IMR-90 (cell line): ENCODE measurements at regions not wholly inside any gene's neighbourhood (a gene's known extent, or its start where the extent isn't known, plus 50 kb on each side); places are given as distances from the start of the nearest gene placed in this dataset.

ENCODE experiments used
- ATAC-seq: fragments of 200-7000 bp; cut with Tn5 transposase; 2 replicates; pipeline ENCODE4 v1.9.1; 2020; ENCODE audit warnings: low read depth, mild to moderate bottlenecking, moderate library complexity
- BruUV-seq: library from RNA; stranded (reverse); fragments of 400-500 nt; replicated peaks from 2 replicates; lab custom pipeline; 2021; lab: Mats Ljungman, UMichigan
- CTCF ChIA-PET: fragments of 300-600 bp; formaldehyde crosslinking; extraction: SDS; loops from one replicate; lab custom pipeline; 2021; ENCODE audit warnings: antibody characterized with exemption; lab: Yijun Ruan, JAX
- POLR2A ChIA-PET: fragments of 300-600 bp; sonication (Branson Sonifier 250); formaldehyde crosslinking; loops from one replicate; lab custom pipeline; 2022; ENCODE audit warnings: antibody characterized with exemption; ENCODE audit not compliant: unreplicated experiment; lab: Charles Lee
- DNase-seq: peaks from one replicate; pipeline ENCODE4 v3.0.0; 2013
- H2AFZ ChIP-seq: replicated peaks from 2 replicates; pipeline ENCODE3; 2013; ENCODE audit warnings: low read length, mild to moderate bottlenecking; ENCODE audit not compliant: poor library complexity
- H2AK5ac ChIP-seq: 2 replicates; pipeline ENCODE4 v1.6.1; 2013; ENCODE audit warnings: low read depth, low read length, inconsistent platforms
- H2AK9ac ChIP-seq: replicated peaks from 2 replicates; pipeline ENCODE3; 2013; ENCODE audit warnings: mild to moderate bottlenecking, low read depth, low read length, moderate library complexity; ENCODE audit not compliant: poor library complexity
- H2BK120ac ChIP-seq: 2 replicates; pipeline ENCODE4 v1.6.1; 2013; ENCODE audit warnings: low read depth, low read length, inconsistent platforms
- H2BK15ac ChIP-seq: 3 replicates; pipeline ENCODE4 v1.6.1; 2013; ENCODE audit warnings: low read depth, low read length, inconsistent platforms
- H2BK20ac ChIP-seq: 2 replicates; pipeline ENCODE4 v1.6.1; 2013; ENCODE audit warnings: low read depth, mild to moderate bottlenecking, inconsistent platforms, low read length, moderate library complexity
- H2BK5ac ChIP-seq: 2 replicates; pipeline ENCODE4 v1.6.1; 2013; ENCODE audit warnings: mild to moderate bottlenecking, low read depth, low read length, inconsistent platforms; ENCODE audit not compliant: poor library complexity, severe bottlenecking
- H3K14ac ChIP-seq: replicated peaks from 2 replicates; pipeline ENCODE4 v1.6.1; 2013; ENCODE audit warnings: low read depth, low read length, inconsistent platforms
- H3K18ac ChIP-seq: 2 replicates; pipeline ENCODE4 v1.6.1; 2013; ENCODE audit warnings: low read depth, low read length, control low read depth
- H3K23ac ChIP-seq: 2 replicates; pipeline ENCODE4 v1.6.1; 2013; ENCODE audit warnings: low read depth, low read length, inconsistent platforms
- H3K27ac ChIP-seq: 2 replicates; pipeline ENCODE4 v1.5.1; 2013; ENCODE audit warnings: mild to moderate bottlenecking, control low read depth, low read length; ENCODE audit not compliant: insufficient read depth
- H3K27me3 ChIP-seq: 2 replicates; pipeline ENCODE4 v1.6.1; 2013; ENCODE audit warnings: low read length; ENCODE audit not compliant: control insufficient read depth, insufficient read depth
- H3K36me3 ChIP-seq: 2 replicates; pipeline ENCODE4 v1.6.1; 2013; ENCODE audit warnings: low read length, mixed read lengths; ENCODE audit not compliant: control insufficient read depth, insufficient read depth
- H3K4ac ChIP-seq: 2 replicates; pipeline ENCODE4 v1.6.1; 2013; ENCODE audit warnings: low read depth, low read length, inconsistent platforms
- H3K4me1 ChIP-seq: 2 replicates; pipeline ENCODE4 v1.6.1; 2013; ENCODE audit warnings: low read length, mixed read lengths; ENCODE audit not compliant: control insufficient read depth, insufficient read depth
- H3K4me2 ChIP-seq: 2 replicates; pipeline ENCODE4 v1.6.1; 2013; ENCODE audit warnings: low read depth, mild to moderate bottlenecking, control low read depth, low read length, moderate library complexity
- H3K4me3 ChIP-seq: 2 replicates; pipeline ENCODE4 v1.5.1; 2013; ENCODE audit warnings: low read depth, mild to moderate bottlenecking, control low read depth, low read length, moderate library complexity; ENCODE audit not compliant: insufficient read depth
- H3K56ac ChIP-seq: 2 replicates; pipeline ENCODE4 v1.6.1; 2013; ENCODE audit warnings: low read length, inconsistent platforms; ENCODE audit not compliant: insufficient read depth; ENCODE audit errors: extremely low read depth
- H3K79me1 ChIP-seq, 2 experiments: 2 replicates each; pipeline ENCODE4 v1.6.1; 2013; ENCODE audit warnings: low read length in 2 of 2, inconsistent platforms in 1 of 2, low read depth in 1 of 2
- H3K9ac ChIP-seq: 2 replicates; pipeline ENCODE4 v1.6.1; 2013; ENCODE audit warnings: low read depth, low read length, control low read depth
- H3K9me1 ChIP-seq: 2 replicates; pipeline ENCODE4 v1.6.1; 2013; ENCODE audit warnings: low read length, inconsistent platforms; ENCODE audit not compliant: insufficient read depth
- H3K9me3 ChIP-seq: 2 replicates; pipeline ENCODE4 v1.6.1; 2013; ENCODE audit warnings: low read length; ENCODE audit not compliant: control insufficient read depth, insufficient read depth
- H4K20me1 ChIP-seq: 2 replicates; pipeline ENCODE4 v1.6.1; 2013; ENCODE audit warnings: low read length, inconsistent platforms; ENCODE audit not compliant: insufficient read depth
- H4K5ac ChIP-seq: 2 replicates; pipeline ENCODE4 v1.6.1; 2013; ENCODE audit warnings: mild to moderate bottlenecking, low read depth, low read length, control low read depth
- H4K8ac ChIP-seq, 2 experiments: 2 replicates each; pipeline ENCODE4 v1.6.1; 2013; ENCODE audit warnings: low read depth in 2 of 2, low read length in 2 of 2, control low read depth in 1 of 2, inconsistent platforms in 1 of 2
- H4K91ac ChIP-seq: 2 replicates; pipeline ENCODE4 v1.6.1; 2013; ENCODE audit warnings: low read depth, low read length, inconsistent platforms; ENCODE audit not compliant: insufficient read depth
- MAZ ChIP-seq: IDR thresholded peaks from 2 replicates; pipeline ENCODE4 v1.6.1; 2012; ENCODE audit warnings: low read depth, mild to moderate bottlenecking, low read length, improper control_type of control experiment, moderate library complexity, borderline replicate concordance
- WGBS, 2 experiments: methylation state at CpG; one replicate each; pipeline versions ENCODE4 v1.1.5 to v1.1.7; 2013; ENCODE audit warnings: missing lambda C conversion rate in 2 of 2; ENCODE audit not compliant: insufficient read length in 1 of 2; ENCODE audit errors: extremely low coverage in 2 of 2; 5-methylcytosine and 5-hydroxymethylcytosine counted together
- dilution Hi-C: fragments of 300-500 bp; cut with HindIII; formaldehyde crosslinking; loops from one replicate; pipeline ENCODE4 v1.14.3; 2018; ENCODE audit warnings: low sequenced_read_pairs; ENCODE audit not compliant: unreplicated experiment
- in situ Hi-C: fragments of 300-500 bp; cut with MboI; formaldehyde crosslinking; loops from 3 replicates; pipeline ENCODE4 v1.14.3; 2019; ENCODE audit warnings: low sequenced_read_pairs, inconsistent platforms, mixed read lengths
- intact Hi-C: fragments of 100-400 bp; cut with micrococcal nuclease; formaldehyde crosslinking; loops from 2 replicates; pipeline ENCODE4 v1.10.0; 2022

DNA sequence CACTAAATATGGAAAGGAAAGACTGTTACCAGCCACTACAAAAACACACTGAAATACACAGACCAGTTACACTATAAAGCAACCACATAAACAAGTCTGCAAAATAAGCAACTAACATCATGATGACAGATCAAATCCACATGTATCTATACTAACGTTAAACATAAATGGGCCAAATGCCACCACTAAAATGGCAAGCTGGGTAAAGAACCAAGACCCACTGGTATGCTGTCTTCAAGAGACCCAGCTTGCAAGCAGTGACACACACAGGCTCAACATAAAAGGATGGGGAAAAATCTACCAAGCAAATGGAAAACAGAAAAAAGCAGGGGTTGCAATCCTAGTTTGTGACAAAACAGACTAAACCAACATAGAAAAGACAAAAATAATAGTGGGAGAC lies 260.9 kb upstream of the SSTR1 start:
- TF ChIP-seq MAZ, result no peak
- Histone ChIP-seq H3K23ac (no peak overlapping the region), H4K91ac (no peak overlapping the region), H2BK120ac (no peak overlapping the region), H3K4me1 (no peaks in the 10 kb centered on the region), H3K9me1 (no peaks in the 10 kb centered on the region), H3K9ac (no peak overlapping the region), H2AK9ac (no peak overlapping the region), H2BK5ac (no peak overlapping the region), H3K79me1 (no peaks in the 10 kb centered on the region), H2AK5ac (no peak overlapping the region), H3K9me3 (peaks cover 7% of the 10 kb centered on the region), H2BK15ac (no peak overlapping the region), H3K27me3 (no peaks in the 10 kb centered on the region), H3K27ac (no peak overlapping the region), H3K56ac (no peak overlapping the region), H3K4me2 (no peak overlapping the region), H3K14ac (no peak overlapping the region), H4K8ac (no peak overlapping the region), H4K5ac (no peak overlapping the region), H2BK20ac (no peak overlapping the region), H2AFZ (no peak overlapping the region), H3K36me3 (no peaks in the 10 kb centered on the region), H3K4me3 (no peak overlapping the region), H3K18ac (no peak overlapping the region), H4K20me1 (no peaks in the 10 kb centered on the region), H3K4ac (no peak overlapping the region)
- no TSS peak for BruUV-seq
- ATAC-seq, result no peak
- no peak for DNase-seq
- dilution Hi-C loops (no loop called here), in situ Hi-C loops (no loop called here), intact Hi-C loops (no loop called here)
- CTCF ChIA-PET, result no interaction called here
- 67% methylated on average over 1 of the region's 1 CpG; no CpG with 5 or more reads in 1 of the 2 experiments for WGBS, 2 experiments
- POLR2A ChIA-PET, result no interaction called here
